PC-3 (cell line): ENCODE measurements at regions not wholly inside any gene's neighbourhood (a gene's known extent, or its start where the extent isn't known, plus 50 kb on each side); places are given as distances from the start of the nearest gene placed in this dataset.

Source experiments
- ATAC-seq: fragments of 200-7000 bp; cut with Tn5 transposase; 2 replicates; pipeline ENCODE4 v1.9.1; 2020; ENCODE audit warnings: mild to moderate bottlenecking, moderate library complexity
- BruUV-seq: library from RNA; stranded (reverse); fragments of 400-500 nt; replicated peaks from 2 replicates; lab custom pipeline; 2021; lab: Mats Ljungman, UMichigan
- CTCF ChIA-PET: fragments of 300-600 bp; sonication (Branson Sonifier 250); formaldehyde crosslinking; loops from one replicate; lab custom pipeline; 2022; ENCODE audit warnings: antibody characterized with exemption; lab: Charles Lee
- POLR2A ChIA-PET: fragments of 300-600 bp; sonication (Branson Sonifier 250); formaldehyde crosslinking; loops from one replicate; lab custom pipeline; 2022; ENCODE audit warnings: antibody characterized with exemption; ENCODE audit not compliant: unreplicated experiment; lab: Charles Lee
- DNase-seq: peaks from one replicate; pipeline ENCODE4 v3.0.0-alpha.2; 2015
- H2AFZ ChIP-seq: fragments of 300-600 bp; sonication (generic); 2 replicates; pipeline ENCODE4 v1.6.0; 2016; ENCODE audit warnings: antibody characterized with exemption, low read length
- H3F3A ChIP-seq: fragments of 300-600 bp; sonication (generic); one replicate; pipeline ENCODE4 v1.6.0; 2017; ENCODE audit warnings: antibody characterized with exemption, low read length, control low read depth, mild to moderate bottlenecking; ENCODE audit not compliant: unreplicated experiment
- H3K27ac ChIP-seq: fragments of 300-600 bp; sonication (generic); 2 replicates; pipeline ENCODE4 v1.5.1; 2016; ENCODE audit warnings: mild to moderate bottlenecking, low read length
- H3K27me3 ChIP-seq: fragments of 300-600 bp; sonication (generic); 2 replicates; pipeline ENCODE4 v1.6.1; 2016; ENCODE audit warnings: low read length, mixed read lengths
- H3K36me3 ChIP-seq: fragments of 300-600 bp; sonication (generic); 2 replicates; pipeline ENCODE4 v1.6.1; 2016; ENCODE audit warnings: low read depth, mixed run types, low read length, mixed read lengths
- H3K4me1 ChIP-seq: fragments of 300-600 bp; sonication (generic); 2 replicates; pipeline ENCODE4 v1.5.1; 2016; ENCODE audit warnings: low read length; ENCODE audit not compliant: insufficient read depth
- H3K4me2 ChIP-seq: fragments of 300-600 bp; sonication (generic); 2 replicates; pipeline ENCODE4 v1.6.0; 2016; ENCODE audit warnings: low read length
- H3K4me3 ChIP-seq: fragments of 300-600 bp; sonication (generic); 2 replicates; pipeline ENCODE4 v1.5.1; 2016; ENCODE audit warnings: mild to moderate bottlenecking, low read length, mixed read lengths
- H3K79me2 ChIP-seq: fragments of 300-600 bp; sonication (generic); 2 replicates; pipeline ENCODE4 v1.6.1; 2017; ENCODE audit warnings: low read length, mixed read lengths
- H3K9ac ChIP-seq: fragments of 300-600 bp; sonication (generic); 2 replicates; pipeline ENCODE4 v1.6.0; 2016; ENCODE audit warnings: mild to moderate bottlenecking, low read length
- H3K9me2 ChIP-seq: fragments of 300-600 bp; sonication (generic); replicated peaks from 2 replicates; pipeline ENCODE4 v1.6.1; 2016; ENCODE audit warnings: mixed run types, low read length, mixed read lengths
- H3K9me3 ChIP-seq: fragments of 300-600 bp; sonication (generic); 2 replicates; pipeline ENCODE4 v1.6.1; 2016; ENCODE audit warnings: low read length, mixed read lengths
- H4K20me1 ChIP-seq: fragments of 300-600 bp; sonication (generic); 2 replicates; pipeline ENCODE4 v1.6.1; 2016; ENCODE audit warnings: low read length, mixed read lengths
- EZH2 ChIP-seq: fragments of 300-600 bp; sonication (generic); IDR thresholded peaks from one replicate; pipeline ENCODE4 v1.6.1; 2017; ENCODE audit warnings: antibody characterized with exemption, mild to moderate bottlenecking, low read length; ENCODE audit not compliant: unreplicated experiment
- EZH2phosphoT487 ChIP-seq: fragments of 300-600 bp; sonication (generic); IDR thresholded peaks from 2 replicates; pipeline ENCODE4 v1.6.1; 2018; ENCODE audit warnings: mild to moderate bottlenecking, antibody characterized with exemption, low read length, borderline replicate concordance
- intact Hi-C: fragments of 100-400 bp; cut with micrococcal nuclease; formaldehyde crosslinking; loops from 2 replicates; pipeline ENCODE4 v1.9.0; 2023
- TF ChIP-seq, protein P1 (sequence below): fragments of 300-600 bp; sonication (generic); conservative IDR thresholded peaks from 2 replicates; pipeline ENCODE4 v1.5.1; 2017; ENCODE audit warnings: antibody characterized with exemption, low read depth, mild to moderate bottlenecking, low read length

DNA sequence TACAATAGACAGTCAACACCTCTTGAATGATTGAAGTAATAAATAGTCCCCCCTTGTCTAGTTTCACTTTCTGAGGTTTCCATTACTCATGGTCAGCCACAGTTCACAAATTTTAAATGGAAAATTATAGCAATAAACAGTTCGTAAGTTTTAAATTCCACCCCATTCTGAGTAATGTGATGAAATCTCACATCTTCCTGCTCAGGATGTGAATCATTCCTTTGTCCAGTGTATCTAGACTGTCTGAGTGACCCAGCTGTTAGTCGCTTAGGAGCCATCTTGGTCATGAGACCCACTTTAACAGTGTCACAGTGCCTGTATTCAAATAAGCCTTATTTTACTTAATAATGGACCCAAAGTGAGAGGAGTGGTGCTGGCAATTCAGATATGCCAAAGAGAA is 311.6 kb upstream of the PRR16 start:
- H3K4me2 ChIP-seq: peak overlapping the region; percentile 68
- H3K79me2 ChIP-seq: no peaks in the 10 kb centered on the region
- CTCF ChIA-PET: interaction anchor here (0.6 kb wide), 1 partner anchor 13 kb away, joined by 6 read pairs; no protein-coding TSS in a partner anchor
- no peaks in the 10 kb centered on the region for H3K27me3 ChIP-seq
- peak overlapping the region; percentile 67 for H3K9ac ChIP-seq
- no peaks in the 10 kb centered on the region for H3K36me3 ChIP-seq
- no peaks in the 10 kb centered on the region for H4K20me1 ChIP-seq
- no peaks in the 10 kb centered on the region for H3K9me3 ChIP-seq
- H3K4me3 ChIP-seq: peak overlapping the region; percentile 34; the same call in 1 of the 2 replicates
- ATAC-seq: peak; percentile 96
- TF ChIP-seq EZH2phosphoT487: no peak
- no peak for TF ChIP-seq EZH2
- TF ChIP-seq, protein P1, sequence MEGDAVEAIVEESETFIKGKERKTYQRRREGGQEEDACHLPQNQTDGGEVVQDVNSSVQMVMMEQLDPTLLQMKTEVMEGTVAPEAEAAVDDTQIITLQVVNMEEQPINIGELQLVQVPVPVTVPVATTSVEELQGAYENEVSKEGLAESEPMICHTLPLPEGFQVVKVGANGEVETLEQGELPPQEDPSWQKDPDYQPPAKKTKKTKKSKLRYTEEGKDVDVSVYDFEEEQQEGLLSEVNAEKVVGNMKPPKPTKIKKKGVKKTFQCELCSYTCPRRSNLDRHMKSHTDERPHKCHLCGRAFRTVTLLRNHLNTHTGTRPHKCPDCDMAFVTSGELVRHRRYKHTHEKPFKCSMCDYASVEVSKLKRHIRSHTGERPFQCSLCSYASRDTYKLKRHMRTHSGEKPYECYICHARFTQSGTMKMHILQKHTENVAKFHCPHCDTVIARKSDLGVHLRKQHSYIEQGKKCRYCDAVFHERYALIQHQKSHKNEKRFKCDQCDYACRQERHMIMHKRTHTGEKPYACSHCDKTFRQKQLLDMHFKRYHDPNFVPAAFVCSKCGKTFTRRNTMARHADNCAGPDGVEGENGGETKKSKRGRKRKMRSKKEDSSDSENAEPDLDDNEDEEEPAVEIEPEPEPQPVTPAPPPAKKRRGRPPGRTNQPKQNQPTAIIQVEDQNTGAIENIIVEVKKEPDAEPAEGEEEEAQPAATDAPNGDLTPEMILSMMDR: no peak
- intact Hi-C loops: loop anchor here (5.0 to 10.0 kb wide), 2 partner anchors 208 to 305 kb away; no protein-coding TSS in a partner anchor
- H3K27ac ChIP-seq: peak overlapping the region; percentile 93
- peak; percentile 76 for DNase-seq
- no peaks in the 10 kb centered on the region for H3K9me2 ChIP-seq
- BruUV-seq: no TSS peak
- no peaks in the 10 kb centered on the region for H3F3A ChIP-seq
- H3K4me1 ChIP-seq: peaks cover 20% of the 10 kb centered on the region
- H2AFZ ChIP-seq: peak overlapping the region; percentile 51
- POLR2A ChIA-PET: no interaction called here

DNA sequence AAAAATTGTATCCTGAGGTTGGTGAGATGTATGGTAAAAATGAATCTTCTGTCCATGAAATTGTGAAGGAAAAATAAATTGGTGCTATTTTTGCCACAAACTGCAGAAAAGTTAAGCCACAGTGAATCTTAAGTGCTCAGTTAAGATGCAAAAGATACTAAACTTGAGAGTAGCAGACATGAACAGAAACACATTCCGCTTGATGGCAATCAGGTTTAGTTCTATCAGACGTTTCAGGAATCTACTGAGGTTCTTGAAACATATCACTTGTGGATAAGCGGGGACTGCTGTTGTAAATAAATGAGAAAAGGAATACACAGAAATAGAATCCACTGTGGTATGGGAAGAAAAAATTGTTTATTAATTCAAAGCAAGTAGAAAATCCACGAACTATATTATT is 311.2 kb upstream of the PRR16 start:
- CTCF ChIA-PET: no interaction called here
- no peaks in the 10 kb centered on the region for H3F3A ChIP-seq
- no peak for DNase-seq
- H3K79me2 ChIP-seq: no peaks in the 10 kb centered on the region
- H4K20me1 ChIP-seq: no peaks in the 10 kb centered on the region
- H3K27ac ChIP-seq: peak overlapping the region; percentile 93
- no peak overlapping the region for H3K4me3 ChIP-seq
- H2AFZ ChIP-seq: peak overlapping the region; percentile 51
- H3K9me3 ChIP-seq: no peaks in the 10 kb centered on the region
- TSS peak; percentile 65 for BruUV-seq
- no peak for ATAC-seq
- intact Hi-C loops: loop anchor here (5.0 to 10.0 kb wide), 2 partner anchors 208 to 304 kb away; no protein-coding TSS in a partner anchor
- peak overlapping the region; percentile 67 for H3K9ac ChIP-seq
- H3K4me2 ChIP-seq: peak overlapping the region; percentile 68
- no peaks in the 10 kb centered on the region for H3K9me2 ChIP-seq
- H3K36me3 ChIP-seq: no peaks in the 10 kb centered on the region
- POLR2A ChIA-PET: no interaction called here
- no peaks in the 10 kb centered on the region for H3K27me3 ChIP-seq
- H3K4me1 ChIP-seq: peaks cover 20% of the 10 kb centered on the region
- TF ChIP-seq EZH2phosphoT487: no peak
- TF ChIP-seq EZH2: no peak
- TF ChIP-seq, protein P1: no peak

GRCh38 chr5:120153551-120153950 is 310.5 kb upstream of the PRR16 start:
- H3F3A ChIP-seq: no peaks in the 10 kb centered on the region
- intact Hi-C loops: loop anchor here (5.0 to 10.0 kb wide), 2 partner anchors 209 to 304 kb away; no protein-coding TSS in a partner anchor
- H3K9me2 ChIP-seq: no peaks in the 10 kb centered on the region
- no peaks in the 10 kb centered on the region for H4K20me1 ChIP-seq
- H3K4me1 ChIP-seq: peaks cover 20% of the 10 kb centered on the region
- H2AFZ ChIP-seq: no peak overlapping the region
- no peaks in the 10 kb centered on the region for H3K27me3 ChIP-seq
- no peak overlapping the region for H3K27ac ChIP-seq
- ChIA-PET POLR2A (no interaction called here), CTCF (no interaction called here)
- no peaks in the 10 kb centered on the region for H3K79me2 ChIP-seq
- BruUV-seq: no TSS peak
- DNase-seq (no peak), ATAC-seq (no peak)
- no peak overlapping the region for H3K9ac ChIP-seq
- H3K4me3 ChIP-seq: no peak overlapping the region
- H3K4me2 ChIP-seq: no peak overlapping the region
- TF ChIP-seq EZH2phosphoT487: no peak
- no peaks in the 10 kb centered on the region for H3K36me3 ChIP-seq
- no peaks in the 10 kb centered on the region for H3K9me3 ChIP-seq
